GM13976 (cell line): ENCODE measurements at regions not wholly inside any gene's neighbourhood (a gene's known extent, or its start where the extent isn't known, plus 50 kb on each side); places are given as distances from the start of the nearest gene placed in this dataset.
"Not testable (repeated sequence)": the region's sequence is repeated elsewhere in the genome, so short reads cannot be mapped to it uniquely, and the experiment has no call there.

Experiments
- DNase-seq: peaks from one replicate; pipeline ENCODE4 v3.0.0; 2012; ENCODE audit warnings: low spot score
- in situ Hi-C: fragments of 300-500 bp; cut with MboI; formaldehyde crosslinking; loops from one replicate; pipeline ENCODE4 v1.12.0; 2022; ENCODE audit warnings: low sequenced_read_pairs, mixed read lengths, inconsistent platforms; ENCODE audit not compliant: unreplicated experiment
- TF ChIP-seq, protein P1 (sequence below): IDR thresholded peaks from 2 replicates; pipeline ENCODE4 v1.5.1; 2012; ENCODE audit warnings: borderline replicate concordance, mild to moderate bottlenecking; ENCODE audit not compliant: insufficient read depth; ENCODE audit errors: extremely low read depth, missing control alignments, control extremely low read depth

- DNase-seq = no peak
- TF ChIP-seq, protein P1, sequence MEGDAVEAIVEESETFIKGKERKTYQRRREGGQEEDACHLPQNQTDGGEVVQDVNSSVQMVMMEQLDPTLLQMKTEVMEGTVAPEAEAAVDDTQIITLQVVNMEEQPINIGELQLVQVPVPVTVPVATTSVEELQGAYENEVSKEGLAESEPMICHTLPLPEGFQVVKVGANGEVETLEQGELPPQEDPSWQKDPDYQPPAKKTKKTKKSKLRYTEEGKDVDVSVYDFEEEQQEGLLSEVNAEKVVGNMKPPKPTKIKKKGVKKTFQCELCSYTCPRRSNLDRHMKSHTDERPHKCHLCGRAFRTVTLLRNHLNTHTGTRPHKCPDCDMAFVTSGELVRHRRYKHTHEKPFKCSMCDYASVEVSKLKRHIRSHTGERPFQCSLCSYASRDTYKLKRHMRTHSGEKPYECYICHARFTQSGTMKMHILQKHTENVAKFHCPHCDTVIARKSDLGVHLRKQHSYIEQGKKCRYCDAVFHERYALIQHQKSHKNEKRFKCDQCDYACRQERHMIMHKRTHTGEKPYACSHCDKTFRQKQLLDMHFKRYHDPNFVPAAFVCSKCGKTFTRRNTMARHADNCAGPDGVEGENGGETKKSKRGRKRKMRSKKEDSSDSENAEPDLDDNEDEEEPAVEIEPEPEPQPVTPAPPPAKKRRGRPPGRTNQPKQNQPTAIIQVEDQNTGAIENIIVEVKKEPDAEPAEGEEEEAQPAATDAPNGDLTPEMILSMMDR = no peak
- in situ Hi-C loops = no loop called here
Observed at GRCh38 chr4:20159516-20159915, 92.2 kb upstream of the SLIT2 start.

DNA sequence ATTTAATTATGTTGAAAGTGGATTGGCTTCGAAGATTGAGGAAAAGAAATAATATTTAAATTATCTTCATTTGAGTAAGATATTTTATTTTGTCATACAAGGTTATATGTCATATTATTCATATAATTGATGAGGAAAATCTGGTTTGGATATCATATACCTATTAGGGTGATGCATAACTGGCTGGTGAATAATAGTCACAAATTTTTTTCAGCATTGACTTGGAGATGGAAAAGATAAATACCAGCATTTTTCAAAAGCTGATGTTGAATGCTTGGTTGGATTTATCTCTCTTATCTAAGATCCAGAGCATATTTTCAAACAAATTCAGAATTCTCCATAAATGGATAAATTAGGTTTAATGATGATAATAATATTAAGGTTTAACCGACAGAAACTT, 93.5 kb upstream of the SLIT2 start:
- TF ChIP-seq, protein P1 = no peak
- in situ Hi-C loops = no loop called here
- DNase-seq = no peak

DNA sequence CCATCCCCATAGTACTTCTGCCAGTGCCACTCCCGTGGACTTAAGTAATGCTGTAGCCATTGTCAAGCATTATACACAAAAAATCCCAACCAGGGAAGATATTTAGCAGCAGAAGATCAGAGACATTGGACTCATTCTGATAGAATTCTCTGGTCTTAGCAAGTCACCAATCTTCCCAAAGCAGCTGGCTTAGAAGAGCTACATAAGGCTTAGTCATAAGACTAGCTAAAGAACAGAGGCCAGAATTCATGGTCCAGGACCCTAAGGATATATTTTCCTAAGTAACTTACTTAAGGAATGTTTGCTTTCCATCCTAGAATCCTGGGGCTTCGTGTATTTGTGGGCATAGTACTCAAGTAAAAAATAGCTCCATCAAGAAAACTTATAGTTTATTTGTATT, 100.3 kb upstream of the SLIT2 start:
- in situ Hi-C loops = no loop called here
- no peak for DNase-seq
- TF ChIP-seq, protein P1 = no peak

GRCh38 chr4:20149143-20149542, 102.6 kb upstream of the SLIT2 start:
- in situ Hi-C loops, DNase-seq: not testable (repeated sequence)

GRCh38 chr4:20137176-20137575, 114.5 kb upstream of the SLIT2 start:
- in situ Hi-C loops = no loop called here
- no peak for DNase-seq
- TF ChIP-seq, protein P1 = no peak

GRCh38 chr4:20127626-20128025, 124.1 kb upstream of the SLIT2 start:
- DNase-seq = no peak
- in situ Hi-C loops = no loop called here
- TF ChIP-seq, protein P1 = no peak

GRCh38 chr4:20126906-20127305, 124.8 kb upstream of the SLIT2 start:
- no peak for DNase-seq

More at GRCh38 chr4:20126906-20127305, 124.8 kb upstream of the SLIT2 start:
- TF ChIP-seq, protein P1 = no peak
- in situ Hi-C loops = no loop called here
